ENCODE measurements at regions not wholly inside any gene's neighbourhood (a gene's known extent, or its start where the extent isn't known, plus 50 kb on each side); places are given as distances from the start of the nearest gene placed in this dataset.

- Mint-ChIP-seq H3K9me3 (peaks cover 0 to 16% (median 6%) of the 10 kb centered on the region in 5 donors), H3K27me3 (peaks cover 13 to 50% of the 10 kb centered on the region in 2 donors), H3K4me1 (no peaks in the 10 kb centered on the region), H3K27ac (no peak overlapping the region), H3K36me3 (peaks cover 0 to 2% (median 0%) of the 10 kb centered on the region in 3 donors), H3K4me3 (no peak overlapping the region)
- ChIA-PET POLR2A (no interaction called here), CTCF (interaction anchor here (0.9 kb wide), 1 partner anchor 10 kb away, joined by 3 read pairs; no protein-coding TSS in a partner anchor)
- Histone ChIP-seq H3K4me1 (ENCODE audit: insufficient read depth, low read length) (no peaks in the 10 kb centered on the region), H3K27ac (ENCODE audit: low read depth, low read length) (no peak overlapping the region), H3K36me3 (ENCODE audit: insufficient read depth, low read length) (no peaks in the 10 kb centered on the region), H3K4me3 (ENCODE audit: low read length) (no peak overlapping the region), H3K27me3 (ENCODE audit: insufficient read depth, low read length, poor library complexity, severe bottlenecking) (no peaks in the 10 kb centered on the region), H3K9me3 (ENCODE audit: low read length) (no peaks in the 10 kb centered on the region)
- DNase-seq, result no peak
Measured at GRCh38 chr5:6806668-6807067, 93.4 kb downstream of the TENT4A start.

GRCh38 chr5:6808462-6808861 lies 95.2 kb downstream of the TENT4A start:
- Histone ChIP-seq H3K27ac (ENCODE audit: low read depth, low read length) (no peak overlapping the region), H3K9me3 (ENCODE audit: low read length) (no peaks in the 10 kb centered on the region), H3K4me3 (ENCODE audit: low read length) (no peak overlapping the region), H3K27me3 (ENCODE audit: insufficient read depth, low read length, poor library complexity, severe bottlenecking) (no peaks in the 10 kb centered on the region), H3K4me1 (ENCODE audit: insufficient read depth, low read length) (no peaks in the 10 kb centered on the region), H3K36me3 (ENCODE audit: insufficient read depth, low read length) (no peaks in the 10 kb centered on the region)
- Mint-ChIP-seq H3K4me3 (no peak overlapping the region), H3K4me1 (no peaks in the 10 kb centered on the region), H3K9me3 (peaks cover 0 to 16% (median 6%) of the 10 kb centered on the region in 5 donors), H3K27me3 (peaks cover 6 to 40% of the 10 kb centered on the region in 2 donors), H3K27ac (no peak overlapping the region), H3K36me3 (peaks cover 0 to 2% (median 0%) of the 10 kb centered on the region in 3 donors)
- ChIA-PET CTCF (no interaction called here), POLR2A (no interaction called here)
- no peak for DNase-seq

GRCh38 chr5:6810641-6811405 lies 97.6 kb downstream of the TENT4A start:
- Histone ChIP-seq H3K9me3 (ENCODE audit: low read length) (no peaks in the 10 kb centered on the region), H3K4me3 (ENCODE audit: low read length) (no peak overlapping the region), H3K36me3 (ENCODE audit: insufficient read depth, low read length) (no peaks in the 10 kb centered on the region), H3K4me1 (ENCODE audit: insufficient read depth, low read length) (no peaks in the 10 kb centered on the region), H3K27me3 (ENCODE audit: insufficient read depth, low read length, poor library complexity, severe bottlenecking) (no peaks in the 10 kb centered on the region), H3K27ac (ENCODE audit: low read depth, low read length) (no peak overlapping the region)
- ChIA-PET CTCF (no interaction called here), POLR2A (no interaction called here)
- H3K27me3 Mint-ChIP-seq, result peaks cover 2 to 34% of the 10 kb centered on the region in 2 donors
- peaks cover 0 to 16% (median 6%) of the 10 kb centered on the region in 5 donors for H3K9me3 Mint-ChIP-seq
- H3K4me3 Mint-ChIP-seq, result no peak overlapping the region
- no peak overlapping the region for H3K27ac Mint-ChIP-seq
- no peaks in the 10 kb centered on the region for H3K4me1 Mint-ChIP-seq
- H3K36me3 Mint-ChIP-seq, result peaks cover 0 to 2% (median 0%) of the 10 kb centered on the region in 3 donors
- no peak for DNase-seq

- H3K4me3 Mint-ChIP-seq, result no peak overlapping the region
- H3K4me3 ChIP-seq (ENCODE audit: low read length), result no peak overlapping the region
- no peak overlapping the region for H3K27ac Mint-ChIP-seq
- ChIA-PET CTCF (no interaction called here), POLR2A (no interaction called here)
- peaks cover 0 to 10% (median 5%) of the 10 kb centered on the region in 5 donors for H3K9me3 Mint-ChIP-seq
- no peaks in the 10 kb centered on the region for H3K36me3 ChIP-seq (ENCODE audit: insufficient read depth, low read length)
- H3K27ac ChIP-seq (ENCODE audit: low read depth, low read length), result no peak overlapping the region
- no peak for DNase-seq
- no peaks in the 10 kb centered on the region for H3K27me3 ChIP-seq (ENCODE audit: insufficient read depth, low read length, poor library complexity, severe bottlenecking)
- no peaks in the 10 kb centered on the region for H3K4me1 Mint-ChIP-seq
- H3K27me3 Mint-ChIP-seq, result peaks cover 2 to 33% of the 10 kb centered on the region in 2 donors
- no peaks in the 10 kb centered on the region for H3K9me3 ChIP-seq (ENCODE audit: low read length)
- no peaks in the 10 kb centered on the region for H3K36me3 Mint-ChIP-seq
- H3K4me1 ChIP-seq (ENCODE audit: insufficient read depth, low read length), result no peaks in the 10 kb centered on the region
Measured at GRCh38 chr5:6812091-6812490, 98.9 kb downstream of the TENT4A start.

GRCh38 chr5:6812800-6813731 lies 99.8 kb downstream of the TENT4A start:
- DNase-seq, result no peak
- Mint-ChIP-seq H3K4me1 (no peaks in the 10 kb centered on the region), H3K36me3 (no peaks in the 10 kb centered on the region), H3K9me3 (peaks cover 0 to 2% (median 0%) of the 10 kb centered on the region in 5 donors), H3K27ac (no peak overlapping the region), H3K4me3 (no peak overlapping the region), H3K27me3 (peaks cover 2 to 39% of the 10 kb centered on the region in 2 donors)
- Histone ChIP-seq H3K4me3 (ENCODE audit: low read length) (no peak overlapping the region), H3K4me1 (ENCODE audit: insufficient read depth, low read length) (no peaks in the 10 kb centered on the region), H3K27me3 (ENCODE audit: insufficient read depth, low read length, poor library complexity, severe bottlenecking) (no peaks in the 10 kb centered on the region), H3K36me3 (ENCODE audit: insufficient read depth, low read length) (no peaks in the 10 kb centered on the region), H3K27ac (ENCODE audit: low read depth, low read length) (no peak overlapping the region), H3K9me3 (ENCODE audit: low read length) (no peaks in the 10 kb centered on the region)
- ChIA-PET CTCF (no interaction called here), POLR2A (no interaction called here)

- no peaks in the 10 kb centered on the region for H3K36me3 Mint-ChIP-seq
- Histone ChIP-seq H3K9me3 (ENCODE audit: low read length) (no peaks in the 10 kb centered on the region), H3K27ac (ENCODE audit: low read depth, low read length) (no peak overlapping the region), H3K27me3 (ENCODE audit: insufficient read depth, low read length, poor library complexity, severe bottlenecking) (no peaks in the 10 kb centered on the region), H3K36me3 (ENCODE audit: insufficient read depth, low read length) (no peaks in the 10 kb centered on the region), H3K4me3 (ENCODE audit: low read length) (no peak overlapping the region), H3K4me1 (ENCODE audit: insufficient read depth, low read length) (no peaks in the 10 kb centered on the region)
- no peak overlapping the region for H3K4me3 Mint-ChIP-seq
- no peak for DNase-seq
- H3K4me1 Mint-ChIP-seq, result no peaks in the 10 kb centered on the region
- no peak overlapping the region for H3K27ac Mint-ChIP-seq
- H3K9me3 Mint-ChIP-seq, result peaks cover 0 to 2% (median 0%) of the 10 kb centered on the region in 5 donors
- POLR2A ChIA-PET, result no interaction called here
- CTCF ChIA-PET, result no interaction called here
- H3K27me3 Mint-ChIP-seq, result peaks cover 9 to 48% of the 10 kb centered on the region in 2 donors
Measured at GRCh38 chr5:6814816-6815215, 101.6 kb downstream of the TENT4A start.

GRCh38 chr5:6818594-6819511 lies 105.6 kb downstream of the TENT4A start:
- H3K9me3 ChIP-seq (ENCODE audit: low read length), result no peaks in the 10 kb centered on the region
- H3K36me3 ChIP-seq (ENCODE audit: insufficient read depth, low read length), result no peaks in the 10 kb centered on the region
- H3K4me1 ChIP-seq (ENCODE audit: insufficient read depth, low read length), result no peaks in the 10 kb centered on the region
- peaks cover 0 to 2% (median 0%) of the 10 kb centered on the region in 3 donors for H3K4me1 Mint-ChIP-seq
- ChIA-PET CTCF (no interaction called here), POLR2A (no interaction called here)
- DNase-seq, result no peak
- H3K27ac Mint-ChIP-seq, result no peak overlapping the region
- H3K27me3 ChIP-seq (ENCODE audit: insufficient read depth, low read length, poor library complexity, severe bottlenecking), result no peaks in the 10 kb centered on the region
- peaks cover 0 to 16% (median 1%) of the 10 kb centered on the region in 3 donors for H3K36me3 Mint-ChIP-seq
- no peak overlapping the region for H3K4me3 ChIP-seq (ENCODE audit: low read length)
- no peak overlapping the region for H3K4me3 Mint-ChIP-seq
- H3K27ac ChIP-seq (ENCODE audit: low read depth, low read length), result no peak overlapping the region
- peaks cover 15 to 27% (median 22%) of the 10 kb centered on the region in 5 donors for H3K9me3 Mint-ChIP-seq
- H3K27me3 Mint-ChIP-seq, result peaks cover 18 to 44% of the 10 kb centered on the region in 2 donors
